GM12891 (cell line): ENCODE measurements at regions not wholly inside any gene's neighbourhood (a gene's known extent, or its start where the extent isn't known, plus 50 kb on each side); places are given as distances from the start of the nearest gene placed in this dataset.

Experiments
- DNase-seq: peaks from one replicate; pipeline ENCODE4 v3.0.0; 2011; ENCODE audit warnings: low spot score; ENCODE audit not compliant: insufficient read length
- FAIRE-seq: peaks from 2 replicates; lab custom pipeline; 2011; peaks lifted over from hg19 to GRCh38; lab: Jason Lieb, UNC
- PAX5 ChIP-seq: IDR thresholded peaks from 2 replicates; pipeline ENCODE4 v1.6.1; 2011; ENCODE audit warnings: low read length, moderate library complexity, mild to moderate bottlenecking; ENCODE audit not compliant: insufficient read depth, severe bottlenecking
- POLR2A ChIP-seq: IDR thresholded peaks from 2 replicates; pipeline ENCODE4 v1.6.1; 2011; ENCODE audit warnings: low read depth, low read length, control low read depth
- POLR2AphosphoS5 ChIP-seq: IDR thresholded peaks from 2 replicates; pipeline ENCODE4 v1.6.1; 2011; ENCODE audit warnings: low read depth, low read length, control low read depth
- POU2F2 ChIP-seq: IDR thresholded peaks from 2 replicates; pipeline ENCODE4 v1.6.1; 2011; ENCODE audit warnings: low read depth, mild to moderate bottlenecking, control low read depth, low read length, moderate library complexity
- SPI1 ChIP-seq: IDR thresholded peaks from 2 replicates; pipeline ENCODE4 v1.6.1; 2011; ENCODE audit warnings: low read depth, low read length, control low read depth
- TAF1 ChIP-seq: IDR thresholded peaks from 2 replicates; pipeline ENCODE4 v1.6.1; 2011; ENCODE audit warnings: low read depth, low read length, control low read depth

- DNase-seq (no peak), FAIRE-seq (no peak)
- TF ChIP-seq POU2F2 (no peak), PAX5 (no peak), SPI1 (no peak), POLR2A (no peak), POLR2AphosphoS5 (no peak), TAF1 (no peak)
Measured at GRCh38 chr4:180455226-180455625, 1788.0 kb upstream of the TENM3 start.

- TF ChIP-seq SPI1 (no peak), POLR2A (no peak), POLR2AphosphoS5 (no peak), TAF1 (no peak), PAX5 (no peak), POU2F2 (no peak)
- no peak for DNase-seq
- FAIRE-seq, result no peak
Measured at GRCh38 chr4:180456928-180457327, 1786.3 kb upstream of the TENM3 start.

GRCh38 chr4:180462116-180462515 is 1781.1 kb upstream of the TENM3 start:
- TF ChIP-seq POLR2AphosphoS5 (no peak), POU2F2 (no peak), PAX5 (no peak), SPI1 (no peak), TAF1 (no peak), POLR2A (no peak)
- no peak for DNase-seq
- no peak for FAIRE-seq

GRCh38 chr4:180465364-180465763 is 1777.8 kb upstream of the TENM3 start:
- TF ChIP-seq PAX5, result no peak
- no peak for TF ChIP-seq POU2F2
- FAIRE-seq, result no peak
- DNase-seq, result no peak

GRCh38 chr4:180483036-180483435 is 1760.2 kb upstream of the TENM3 start:
- TF ChIP-seq POLR2AphosphoS5, result no peak
- no peak for TF ChIP-seq POU2F2
- FAIRE-seq (no peak), DNase-seq (no peak)

- FAIRE-seq, result no peak
- DNase-seq, result no peak
- TF ChIP-seq SPI1, result no peak
- TF ChIP-seq PAX5, result no peak
- TF ChIP-seq TAF1, result no peak
- TF ChIP-seq POU2F2, result no peak
- no peak for TF ChIP-seq POLR2AphosphoS5
- TF ChIP-seq POLR2A, result no peak
Measured at GRCh38 chr4:180485407-180485806, 1757.8 kb upstream of the TENM3 start.

- FAIRE-seq, result no peak
Measured at GRCh38 chr4:180486342-180486741, 1756.9 kb upstream of the TENM3 start.

GRCh38 chr4:180489787-180490186 is 1753.4 kb upstream of the TENM3 start:
- DNase-seq, result no peak
- no peak for FAIRE-seq
- TF ChIP-seq TAF1, result no peak
- TF ChIP-seq POLR2A, result no peak
- no peak for TF ChIP-seq POU2F2
- TF ChIP-seq PAX5, result no peak
- TF ChIP-seq SPI1, result no peak
- no peak for TF ChIP-seq POLR2AphosphoS5

More at GRCh38 chr4:180486342-180486741, 1756.9 kb upstream of the TENM3 start:
- no peak for TF ChIP-seq POLR2AphosphoS5
- TF ChIP-seq PAX5, result no peak
- no peak for TF ChIP-seq POU2F2
- no peak for TF ChIP-seq TAF1
- no peak for TF ChIP-seq SPI1
- TF ChIP-seq POLR2A, result no peak
- no peak for DNase-seq

GRCh38 chr4:180491210-180491609 is 1752.0 kb upstream of the TENM3 start:
- DNase-seq, result no peak
- TF ChIP-seq POU2F2 (no peak), POLR2A (no peak)
- no peak for FAIRE-seq

- FAIRE-seq (no peak), DNase-seq (no peak)
- TF ChIP-seq POLR2A, result no peak
Measured at GRCh38 chr4:180493299-180493698, 1749.9 kb upstream of the TENM3 start.

- FAIRE-seq, result no peak
- TF ChIP-seq TAF1 (no peak), POLR2AphosphoS5 (no peak), SPI1 (no peak), POLR2A (no peak), PAX5 (no peak), POU2F2 (no peak)
- DNase-seq, result no peak
Measured at GRCh38 chr4:180500154-180500553, 1743.0 kb upstream of the TENM3 start.
